Neuronal stem cell (in vitro differentiated cells): ENCODE measurements at regions not wholly inside any gene's neighbourhood (a gene's known extent, or its start where the extent isn't known, plus 50 kb on each side); places are given as distances from the start of the nearest gene placed in this dataset.

Experiments used
- DNase-seq: peaks from one replicate; pipeline ENCODE4 v3.0.0-alpha.2; 2013; ENCODE audit warnings: low spot score
- H2AFZ ChIP-seq: one replicate; pipeline ENCODE4 v1.6.1; 2013; ENCODE audit warnings: mild to moderate bottlenecking, low read length, inconsistent platforms
- H2AK5ac ChIP-seq: 2 replicates; pipeline ENCODE4 v1.6.1; 2013; ENCODE audit warnings: low read depth, mild to moderate bottlenecking, inconsistent platforms, low read length, moderate library complexity, mixed read lengths
- H2BK120ac ChIP-seq: 2 replicates; pipeline ENCODE4 v1.6.1; 2013; ENCODE audit warnings: low read depth, mild to moderate bottlenecking, inconsistent platforms, low read length, moderate library complexity, mixed read lengths
- H2BK12ac ChIP-seq: one replicate; pipeline ENCODE4 v1.6.1; 2013; ENCODE audit warnings: low read length, inconsistent platforms
- H2BK15ac ChIP-seq: 2 replicates; pipeline ENCODE4 v1.6.1; 2013; ENCODE audit warnings: mild to moderate bottlenecking, low read length, inconsistent platforms, mixed read lengths
- H2BK5ac ChIP-seq: one replicate; pipeline ENCODE4 v1.6.1; 2013; ENCODE audit warnings: inconsistent platforms, mild to moderate bottlenecking, low read length, moderate library complexity
- H3K14ac ChIP-seq: one replicate; pipeline ENCODE4 v1.6.1; 2013; ENCODE audit warnings: low read length, inconsistent platforms
- H3K18ac ChIP-seq: 2 replicates; pipeline ENCODE4 v1.6.1; 2013; ENCODE audit warnings: low read length, inconsistent platforms
- H3K23ac ChIP-seq: 2 replicates; pipeline ENCODE4 v1.6.1; 2013; ENCODE audit warnings: low read depth, mild to moderate bottlenecking, mixed read lengths, low read length, inconsistent platforms; ENCODE audit not compliant: poor library complexity
- H3K27ac ChIP-seq: replicated peaks from 3 replicates; pipeline ENCODE4 v1.5.1; 2013; ENCODE audit warnings: low read length, inconsistent platforms
- H3K27me3 ChIP-seq, 3 experiments: 2 replicates each; pipeline ENCODE4 v1.6.1; 2013; ENCODE audit warnings: low read length in 3 of 3, mild to moderate bottlenecking in 2 of 3, inconsistent platforms in 1 of 3, low read depth in 1 of 3, mixed read lengths in 1 of 3, moderate library complexity in 1 of 3; ENCODE audit not compliant: control insufficient read depth in 3 of 3, insufficient read depth in 3 of 3
- H3K36me3 ChIP-seq, 2 donors: replicated peaks in 1 of 2; 2 replicates each; pipeline ENCODE4 v1.6.1; 2013; ENCODE audit warnings: low read length in 2 of 2; ENCODE audit not compliant: control insufficient read depth in 2 of 2, insufficient read depth in 2 of 2
- H3K4ac ChIP-seq: 2 replicates; pipeline ENCODE4 v1.6.1; 2013; ENCODE audit warnings: inconsistent platforms, mild to moderate bottlenecking, low read length, moderate library complexity
- H3K4me1 ChIP-seq, 2 donors: 1 replicate in 1 of 2; 2 replicates in 1 of 2; pipeline ENCODE4 v1.6.1; 2013; ENCODE audit warnings: low read length in 2 of 2, low read depth in 1 of 2; ENCODE audit not compliant: control insufficient read depth in 2 of 2, insufficient read depth in 1 of 2
- H3K4me2 ChIP-seq: one replicate; pipeline ENCODE4 v1.6.1; 2013; ENCODE audit warnings: mild to moderate bottlenecking, low read length, inconsistent platforms; ENCODE audit not compliant: insufficient read depth, poor library complexity, severe bottlenecking
- H3K4me3 ChIP-seq, 2 donors: 2 replicates each; pipeline ENCODE4 v1.5.1; 2013; ENCODE audit warnings: low read length in 2 of 2, mild to moderate bottlenecking in 2 of 2, inconsistent platforms in 1 of 2, moderate library complexity in 1 of 2
- H3K79me1 ChIP-seq: one replicate; pipeline ENCODE4 v1.6.1; 2013; ENCODE audit warnings: low read depth, mild to moderate bottlenecking, inconsistent platforms, low read length, moderate library complexity
- H3K9ac ChIP-seq: one replicate; pipeline ENCODE4 v1.6.1; 2013; ENCODE audit warnings: mild to moderate bottlenecking, low read depth, low read length, inconsistent platforms; ENCODE audit not compliant: poor library complexity
- H3K9me3 ChIP-seq, 2 donors: replicated peaks in 1 of 2; 2 replicates each; pipeline versions ENCODE3 to v1.6.1; 2013; ENCODE audit warnings: low read length in 2 of 2, mild to moderate bottlenecking in 2 of 2, inconsistent platforms in 1 of 2, low read depth in 1 of 2, mixed read lengths in 1 of 2, moderate library complexity in 1 of 2; ENCODE audit not compliant: control insufficient read depth in 2 of 2, insufficient read depth in 1 of 2
- H4K8ac ChIP-seq: one replicate; pipeline ENCODE4 v1.6.1; 2013; ENCODE audit warnings: low read depth, mild to moderate bottlenecking, inconsistent platforms, low read length, moderate library complexity
- H4K91ac ChIP-seq: one replicate; pipeline ENCODE4 v1.6.1; 2013; ENCODE audit warnings: low read length, low read depth, mild to moderate bottlenecking, inconsistent platforms; ENCODE audit not compliant: poor library complexity
- WGBS, 2 donors: extraction: QIAGEN DNeasy Blood & Tissue Kit; methylation state at CpG; one replicate each; pipeline ENCODE4 v1.1.7; 2013; ENCODE audit warnings: missing lambda C conversion rate in 2 of 2, mixed read lengths in 1 of 2; ENCODE audit not compliant: insufficient read length in 2 of 2, insufficient replicate concordance in 1 of 2; ENCODE audit errors: extremely low coverage in 2 of 2; 5-methylcytosine and 5-hydroxymethylcytosine counted together

GRCh38 chr6:73885393-73885792, 189.4 kb downstream of the CD109 start:
- no peaks in the 10 kb centered on the region for H3K4me1 ChIP-seq
- DNase-seq = no peak
- no peak overlapping the region for H3K4me3 ChIP-seq
- no peaks in the 10 kb centered on the region for H3K9me3 ChIP-seq
- H3K27ac ChIP-seq = no peak overlapping the region
- no peak overlapping the region for H2BK15ac ChIP-seq
- no peak overlapping the region for H2BK120ac ChIP-seq
- no peak overlapping the region for H3K23ac ChIP-seq
- H4K8ac ChIP-seq = no peak overlapping the region
- H3K27me3 ChIP-seq = no peaks in the 10 kb centered on the region
- H4K91ac ChIP-seq = no peak overlapping the region
- no peaks in the 10 kb centered on the region for H3K36me3 ChIP-seq
- H2AFZ ChIP-seq = no peak overlapping the region
- H3K79me1 ChIP-seq = no peaks in the 10 kb centered on the region
- H2AK5ac ChIP-seq = no peak overlapping the region
- H3K9ac ChIP-seq = no peak overlapping the region
- no peak overlapping the region for H2BK12ac ChIP-seq
- no peak overlapping the region for H3K4me2 ChIP-seq
- H3K18ac ChIP-seq = no peak overlapping the region
- H2BK5ac ChIP-seq = no peak overlapping the region
- no peak overlapping the region for H3K14ac ChIP-seq
- no peak overlapping the region for H3K4ac ChIP-seq
- no CpG with 5 or more reads among the region's 7 CpGs for WGBS, 2 donors

GRCh38 chr6:73884540-73884939, 188.5 kb downstream of the CD109 start:
- Histone ChIP-seq H4K8ac (no peak overlapping the region), H2BK5ac (no peak overlapping the region), H3K9me3 (no peaks in the 10 kb centered on the region), H2AK5ac (no peak overlapping the region), H2BK12ac (no peak overlapping the region), H3K27ac (no peak overlapping the region), H3K9ac (no peak overlapping the region), H2AFZ (no peak overlapping the region), H3K27me3 (no peaks in the 10 kb centered on the region), H3K14ac (no peak overlapping the region), H3K4ac (no peak overlapping the region), H3K4me2 (no peak overlapping the region), H3K18ac (no peak overlapping the region), H4K91ac (no peak overlapping the region), H3K4me1 (no peaks in the 10 kb centered on the region), H3K23ac (no peak overlapping the region), H2BK15ac (no peak overlapping the region), H3K4me3 (no peak overlapping the region), H3K36me3 (no peaks in the 10 kb centered on the region), H3K79me1 (no peaks in the 10 kb centered on the region), H2BK120ac (no peak overlapping the region)
- no CpG with 5 or more reads among the region's 4 CpGs for WGBS, 2 donors
- DNase-seq = no peak

GRCh38 chr6:73879501-73880293, 183.7 kb downstream of the CD109 start:
- Histone ChIP-seq H4K91ac (no peak overlapping the region), H2AK5ac (no peak overlapping the region), H2BK120ac (no peak overlapping the region), H2BK15ac (no peak overlapping the region), H3K14ac (no peak overlapping the region), H3K4me2 (no peak overlapping the region), H3K27ac (no peak overlapping the region), H3K18ac (no peak overlapping the region), H3K9me3 (peaks cover 0 to 2% of the 10 kb centered on the region in 2 donors), H2AFZ (no peak overlapping the region), H3K27me3 (no peaks in the 10 kb centered on the region), H2BK5ac (no peak overlapping the region), H3K4ac (no peak overlapping the region), H3K4me1 (no peaks in the 10 kb centered on the region), H2BK12ac (no peak overlapping the region), H3K23ac (no peak overlapping the region), H4K8ac (no peak overlapping the region), H3K4me3 (no peak overlapping the region), H3K9ac (no peak overlapping the region), H3K79me1 (no peaks in the 10 kb centered on the region), H3K36me3 (no peaks in the 10 kb centered on the region)
- DNase-seq = no peak
- WGBS, 2 donors = no CpG with 5 or more reads among the region's 8 CpGs

- Histone ChIP-seq H3K14ac (no peak overlapping the region), H4K8ac (no peak overlapping the region), H3K27ac (no peak overlapping the region), H2BK15ac (no peak overlapping the region), H3K79me1 (no peaks in the 10 kb centered on the region), H2BK120ac (no peak overlapping the region), H3K4me3 (no peak overlapping the region), H2AFZ (no peak overlapping the region), H3K36me3 (no peaks in the 10 kb centered on the region), H2BK12ac (no peak overlapping the region), H3K18ac (no peak overlapping the region), H3K4me1 (no peaks in the 10 kb centered on the region), H2BK5ac (no peak overlapping the region), H2AK5ac (no peak overlapping the region), H3K23ac (no peak overlapping the region), H3K9me3 (peaks cover 0 to 2% of the 10 kb centered on the region in 2 donors), H3K4me2 (no peak overlapping the region), H4K91ac (no peak overlapping the region), H3K9ac (no peak overlapping the region), H3K27me3 (no peaks in the 10 kb centered on the region), H3K4ac (no peak overlapping the region)
- no peak for DNase-seq
Observed at GRCh38 chr6:73878403-73878802, 182.4 kb downstream of the CD109 start.
